ENCODE measurements at regions not wholly inside any gene's neighbourhood (a gene's known extent, or its start where the extent isn't known, plus 50 kb on each side); places are given as distances from the start of the nearest gene placed in this dataset.

GRCh38 chr16:77611386-77611785, 110.9 kb upstream of the NUDT7 start:
- no peaks in the 10 kb centered on the region for H3K4me1 ChIP-seq
- DNase-seq = no peak
- H3K36me3 ChIP-seq = no peaks in the 10 kb centered on the region
- TF ChIP-seq EP300 (IDR thresholded peaks at IDR 0.05) (no peak), POLR2AphosphoS5 (IDR thresholded peaks at IDR 0.05) (no peak), POLR2A (IDR thresholded peaks at IDR 0.05) (no peak)
- TF ChIP-seq, protein P1, sequence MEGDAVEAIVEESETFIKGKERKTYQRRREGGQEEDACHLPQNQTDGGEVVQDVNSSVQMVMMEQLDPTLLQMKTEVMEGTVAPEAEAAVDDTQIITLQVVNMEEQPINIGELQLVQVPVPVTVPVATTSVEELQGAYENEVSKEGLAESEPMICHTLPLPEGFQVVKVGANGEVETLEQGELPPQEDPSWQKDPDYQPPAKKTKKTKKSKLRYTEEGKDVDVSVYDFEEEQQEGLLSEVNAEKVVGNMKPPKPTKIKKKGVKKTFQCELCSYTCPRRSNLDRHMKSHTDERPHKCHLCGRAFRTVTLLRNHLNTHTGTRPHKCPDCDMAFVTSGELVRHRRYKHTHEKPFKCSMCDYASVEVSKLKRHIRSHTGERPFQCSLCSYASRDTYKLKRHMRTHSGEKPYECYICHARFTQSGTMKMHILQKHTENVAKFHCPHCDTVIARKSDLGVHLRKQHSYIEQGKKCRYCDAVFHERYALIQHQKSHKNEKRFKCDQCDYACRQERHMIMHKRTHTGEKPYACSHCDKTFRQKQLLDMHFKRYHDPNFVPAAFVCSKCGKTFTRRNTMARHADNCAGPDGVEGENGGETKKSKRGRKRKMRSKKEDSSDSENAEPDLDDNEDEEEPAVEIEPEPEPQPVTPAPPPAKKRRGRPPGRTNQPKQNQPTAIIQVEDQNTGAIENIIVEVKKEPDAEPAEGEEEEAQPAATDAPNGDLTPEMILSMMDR (IDR thresholded peaks at IDR 0.05) = no peak
- WGBS, 5 donors = 50 to 67% (median 54%) methylated on average over 2 of the region's 2 CpGs
- H3K27me3 ChIP-seq = no peaks in the 10 kb centered on the region
- H3K27ac ChIP-seq = no peak overlapping the region
- intact Hi-C loops (cut with DNase I; ENCODE audit: low total_unique reads) = no loop called here
- H3K4me3 ChIP-seq = no peak overlapping the region
- no peaks in the 10 kb centered on the region for H3K9me3 ChIP-seq

- Histone ChIP-seq H3K9me3 (no peaks in the 10 kb centered on the region), H3K27ac (no peak overlapping the region), H3K4me3 (no peak overlapping the region), H3K36me3 (no peaks in the 10 kb centered on the region), H3K4me1 (no peaks in the 10 kb centered on the region), H3K27me3 (no peaks in the 10 kb centered on the region)
- WGBS, 5 donors = 52 to 73% (median 67%) methylated on average over 3 of the region's 3 CpGs
- TF ChIP-seq, protein P1 (IDR thresholded peaks at IDR 0.05) = no peak
- TF ChIP-seq POLR2AphosphoS5 (IDR thresholded peaks at IDR 0.05) (no peak), POLR2A (IDR thresholded peaks at IDR 0.05) (no peak), EP300 (IDR thresholded peaks at IDR 0.05) (no peak)
- DNase-seq = no peak
- intact Hi-C loops (cut with DNase I; ENCODE audit: low total_unique reads) = no loop called here
Measured at GRCh38 chr16:77612596-77612995, 109.7 kb upstream of the NUDT7 start.

GRCh38 chr16:77613095-77613494, 109.2 kb upstream of the NUDT7 start:
- Histone ChIP-seq H3K27me3 (peaks cover 0 to 3% (median 0%) of the 10 kb centered on the region in 3 donors), H3K4me1 (no peaks in the 10 kb centered on the region), H3K27ac (no peak overlapping the region), H3K4me3 (no peak overlapping the region), H3K9me3 (no peaks in the 10 kb centered on the region), H3K36me3 (no peaks in the 10 kb centered on the region)
- TF ChIP-seq EP300 (IDR thresholded peaks at IDR 0.05) = no peak
- no peak for TF ChIP-seq POLR2A (IDR thresholded peaks at IDR 0.05)
- TF ChIP-seq POLR2AphosphoS5 (IDR thresholded peaks at IDR 0.05) = no peak
- TF ChIP-seq, protein P1 (IDR thresholded peaks at IDR 0.05) = no peak
- WGBS, 5 donors = 46 to 67% (median 57%) methylated on average over 2 of the region's 2 CpGs
- DNase-seq = no peak
- intact Hi-C loops (cut with DNase I; ENCODE audit: low total_unique reads) = no loop called here

DNA sequence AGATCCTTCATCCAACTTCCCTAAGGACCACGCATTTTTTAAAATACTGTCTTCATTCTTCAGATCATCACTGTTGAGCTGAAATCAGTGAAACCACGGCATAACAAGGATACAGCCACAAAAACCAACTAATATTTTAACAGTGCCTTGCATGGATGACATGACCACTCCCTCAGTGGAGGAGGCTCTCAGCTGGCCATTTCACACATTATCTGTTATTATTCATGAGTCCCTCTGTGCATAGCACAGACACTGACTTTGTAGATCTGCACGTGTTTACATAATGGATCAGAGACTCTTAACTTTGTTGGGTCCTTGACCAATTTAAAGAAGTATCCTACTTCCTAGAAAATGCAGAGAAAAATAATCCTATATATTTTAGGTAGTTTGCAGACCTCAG, 104.8 kb upstream of the NUDT7 start:
- intact Hi-C loops (cut with DNase I; ENCODE audit: low total_unique reads) = no loop called here
- TF ChIP-seq, protein P1 (IDR thresholded peaks at IDR 0.05) = no peak
- TF ChIP-seq POLR2A (IDR thresholded peaks at IDR 0.05) (no peak), POLR2AphosphoS5 (IDR thresholded peaks at IDR 0.05) (no peak), EP300 (IDR thresholded peaks at IDR 0.05) (no peak)
- Histone ChIP-seq H3K9me3 (no peaks in the 10 kb centered on the region), H3K4me1 (no peaks in the 10 kb centered on the region), H3K27ac (no peak overlapping the region), H3K36me3 (no peaks in the 10 kb centered on the region), H3K4me3 (no peak overlapping the region), H3K27me3 (peaks cover 0 to 6% (median 0%) of the 10 kb centered on the region in 3 donors)
- WGBS, 5 donors = 67 to 79% (median 77%) methylated on average over 3 of the region's 3 CpGs
- no peak for DNase-seq

Measured in stomach (tissue), 8 donors.